HepG2 (cell line): ENCODE measurements at regions not wholly inside any gene's neighbourhood (a gene's known extent, or its start where the extent isn't known, plus 50 kb on each side); places are given as distances from the start of the nearest gene placed in this dataset.

Experiments
- ATAC-seq: fragments of 200-7000 bp; cut with Tn5 transposase; 3 replicates; pipeline ENCODE4 v1.9.1; 2020; ENCODE audit warnings: mild to moderate bottlenecking, moderate library complexity
- BruUV-seq: library from RNA; stranded (reverse); fragments of 400-500 nt; replicated peaks from 2 replicates; lab custom pipeline; 2021; lab: Mats Ljungman, UMichigan
- CTCF ChIA-PET: fragments of 300-600 bp; formaldehyde crosslinking; extraction: SDS; loops from one replicate; lab custom pipeline; 2021; ENCODE audit warnings: low total read pairs, inconsistent platforms, low intra/inter-chr PET ratio; lab: Yijun Ruan, JAX
- POLR2A ChIA-PET: fragments of 350-600 bp; sonication (Branson Sonifier 250); formaldehyde crosslinking; loops from one replicate; lab custom pipeline; 2020; ENCODE audit warnings: antibody characterized with exemption, inconsistent platforms; lab: Yijun Ruan, JAX
- DNase-seq: peaks from one replicate; pipeline ENCODE4 v3.0.0-alpha.2; 2015; ENCODE audit warnings: low spot score
- FAIRE-seq: peaks from 3 replicates; lab custom pipeline; 2011; peaks lifted over from hg19 to GRCh38; lab: Jason Lieb, UNC
- H2AFZ ChIP-seq: one replicate; pipeline ENCODE4 v1.6.1; 2011; ENCODE audit warnings: low read length, inconsistent platforms
- H3K27ac ChIP-seq: fragments of 300-600 bp; 3 replicates; pipeline ENCODE4 v1.8.0; 2011; ENCODE audit warnings: mixed run types, mild to moderate bottlenecking, mixed read lengths, low read length, inconsistent platforms; ENCODE audit not compliant: insufficient read depth; ENCODE audit errors: extremely low read length
- H3K27me3 ChIP-seq, 2 experiments: fragments of 200-600 bp in 1 of 2; 2 replicates in 1 of 2; 3 replicates in 1 of 2; pipeline versions ENCODE4 v1.6.0 to v1.8.0; 2011; ENCODE audit warnings: low read length in 2 of 2, mild to moderate bottlenecking in 2 of 2, moderate library complexity in 2 of 2, inconsistent platforms in 1 of 2; ENCODE audit not compliant: insufficient read depth in 2 of 2, control insufficient read depth in 1 of 2
- H3K36me3 ChIP-seq, 2 experiments: fragments of 200-600 bp in 1 of 2; replicated peaks in 1 of 2; 2 replicates in 1 of 2; 3 replicates in 1 of 2; pipeline versions ENCODE4 v1.5.1 to v1.8.0; 2011; ENCODE audit warnings: low read length in 2 of 2, inconsistent platforms in 1 of 2; ENCODE audit not compliant: insufficient read depth in 2 of 2, control insufficient read depth in 1 of 2
- H3K4me1 ChIP-seq: 2 replicates; pipeline ENCODE4 v1.5.1; 2012; ENCODE audit warnings: low read length, inconsistent platforms; ENCODE audit not compliant: insufficient read depth
- H3K4me2 ChIP-seq: 2 replicates; pipeline ENCODE4 v1.6.0; 2011; ENCODE audit warnings: low read depth, low read length, inconsistent platforms
- H3K4me3 ChIP-seq, 3 experiments: fragments of 200-600 bp in 1 of 3; sonication (generic), shearing (Covaris generic) in 1 of 3; replicated peaks in 1 of 3; 2 replicates each; pipeline ENCODE4 v1.5.1; 2011 to 2016; ENCODE audit warnings: low read length in 3 of 3, inconsistent platforms in 2 of 3, low read depth in 2 of 3, mild to moderate bottlenecking in 2 of 3, control low read depth in 1 of 3, mixed read lengths in 1 of 3; ENCODE audit not compliant: insufficient read depth in 1 of 3
- H3K79me2 ChIP-seq: one replicate; pipeline ENCODE4 v1.6.1; 2011; ENCODE audit warnings: low read length, inconsistent platforms; ENCODE audit not compliant: insufficient read depth
- H3K9ac ChIP-seq: 2 replicates; pipeline ENCODE4 v1.6.0; 2011; ENCODE audit warnings: mild to moderate bottlenecking, low read depth, low read length, inconsistent platforms; ENCODE audit not compliant: insufficient read depth
- H3K9me3 ChIP-seq: 2 replicates; pipeline ENCODE4 v1.5.1; 2012; ENCODE audit warnings: mild to moderate bottlenecking, low read length
- H4K20me1 ChIP-seq: 2 replicates; pipeline ENCODE4 v1.6.0; 2011; ENCODE audit warnings: inconsistent platforms, mild to moderate bottlenecking, low read length, moderate library complexity; ENCODE audit not compliant: insufficient read depth
- ADNP ChIP-seq: sonication (generic); formaldehyde crosslinking; IDR thresholded peaks from 2 replicates; pipeline ENCODE4 v1.4.0; 2020; ENCODE audit warnings: missing genetic modification reagents
- ARNT2 ChIP-seq: sonication (generic); formaldehyde crosslinking; IDR thresholded peaks from 2 replicates; pipeline ENCODE4 v1.8.0; 2022; ENCODE audit warnings: mild to moderate bottlenecking, low read depth, missing genetic modification reagents, moderate library complexity
- ATF6 ChIP-seq: sonication (generic); formaldehyde crosslinking; conservative IDR thresholded peaks from 2 replicates; pipeline ENCODE4 v1.4.0; 2020; ENCODE audit warnings: missing genetic modification reagents
- FLYWCH1 ChIP-seq: sonication (generic); formaldehyde crosslinking; IDR thresholded peaks from 2 replicates; pipeline ENCODE4 v1.8.1; 2023; ENCODE audit warnings: mild to moderate bottlenecking, missing genetic modification reagents
- FOXC1 ChIP-seq: sonication (generic); formaldehyde crosslinking; IDR thresholded peaks from 2 replicates; pipeline ENCODE4 v1.8.0; 2022; ENCODE audit warnings: mild to moderate bottlenecking, missing genetic modification reagents, borderline replicate concordance
- HNRNPL ChIP-seq: fragments of 200-400 bp; formaldehyde crosslinking; IDR thresholded peaks from 2 replicates; pipeline ENCODE4 v1.6.1; 2017; ENCODE audit warnings: mild to moderate bottlenecking, low read depth, low read length
- MTF2 ChIP-seq: sonication (generic); formaldehyde crosslinking; IDR thresholded peaks from 2 replicates; pipeline ENCODE4 v1.5.0; 2020; ENCODE audit warnings: missing genetic modification reagents, borderline replicate concordance
- NONO ChIP-seq, 2 experiments: fragments of 450-650 bp in 1 of 2; sonication (generic) in 1 of 2; formaldehyde crosslinking in 1 of 2; IDR thresholded peaks in 1 of 2; conservative IDR thresholded peaks in 1 of 2; 2 replicates each; pipeline versions ENCODE4 v1.6.1 to v1.8.0; 2017 to 2022; ENCODE audit warnings: mild to moderate bottlenecking in 1 of 2, missing genetic modification reagents in 1 of 2, moderate library complexity in 1 of 2
- PCBP2 ChIP-seq: fragments of 200-400 bp; formaldehyde crosslinking; optimal IDR thresholded peaks from 2 replicates; pipeline ENCODE3; 2018; ENCODE audit warnings: low read length, low read depth; ENCODE audit not compliant: poor library complexity, severe bottlenecking
- PHB2 ChIP-seq: fragments of 450-650 bp; IDR thresholded peaks from 2 replicates; pipeline ENCODE4 v1.6.1; 2018; ENCODE audit not compliant: partially characterized antibody
- PRPF4 ChIP-seq: fragments of 200-400 bp; formaldehyde crosslinking; IDR thresholded peaks from 2 replicates; pipeline ENCODE4 v1.6.1; 2016; ENCODE audit warnings: low read length, low read depth; ENCODE audit not compliant: poor library complexity, severe bottlenecking
- ZFP62 ChIP-seq: sonication (generic); formaldehyde crosslinking; IDR thresholded peaks from 2 replicates; pipeline ENCODE4 v1.4.0; 2020; ENCODE audit warnings: missing genetic modification reagents
- ZNF24 ChIP-seq: fragments of 450-650 bp; IDR thresholded peaks from 2 replicates; pipeline ENCODE4 v1.6.1; 2017; ENCODE audit warnings: antibody characterized with exemption, mild to moderate bottlenecking
- ZNF292 ChIP-seq: sonication (generic); formaldehyde crosslinking; IDR thresholded peaks from 2 replicates; pipeline ENCODE4 v1.8.1; 2022; ENCODE audit warnings: mild to moderate bottlenecking, low read depth, missing genetic modification reagents, borderline replicate concordance
- ZNF30 ChIP-seq: sonication (generic); formaldehyde crosslinking; IDR thresholded peaks from 2 replicates; pipeline ENCODE4 v1.5.0; 2020; ENCODE audit warnings: mild to moderate bottlenecking, missing genetic modification reagents
- ZNF556 ChIP-seq: sonication (generic); formaldehyde crosslinking; IDR thresholded peaks from 2 replicates; pipeline ENCODE4 v1.4.0; 2020; ENCODE audit warnings: mild to moderate bottlenecking, missing genetic modification reagents, borderline replicate concordance
- ZXDC ChIP-seq: sonication (generic); formaldehyde crosslinking; IDR thresholded peaks from 2 replicates; pipeline ENCODE4 v1.5.0; 2020; ENCODE audit warnings: mild to moderate bottlenecking, missing genetic modification reagents
- WGBS: methylation state at CpG from one replicate; pipeline ENCODE4 v1.1.6; 2017; ENCODE audit warnings: low lambda C conversion rate; 5-methylcytosine and 5-hydroxymethylcytosine counted together
- in situ Hi-C: cut with HindIII; loops from 2 replicates; pipeline ENCODE4 v1.10.0; 2017; ENCODE audit warnings: low pct_unique_long_range_greater_than_20kb; ENCODE audit not compliant: extremely low pct_ligation_motif_present
- intact Hi-C: fragments of 100-400 bp; cut with micrococcal nuclease; formaldehyde crosslinking; loops from one replicate; pipeline ENCODE4 v1.10.0; 2022; ENCODE audit not compliant: unreplicated experiment
- TF ChIP-seq, protein P1 (sequence below): sonication (generic); formaldehyde crosslinking; IDR thresholded peaks from 2 replicates; pipeline ENCODE4 v1.8.1; 2023; ENCODE audit warnings: mild to moderate bottlenecking, moderate library complexity, missing genetic modification reagents
- TF ChIP-seq, protein P2 (sequence below): sonication (generic); formaldehyde crosslinking; IDR thresholded peaks from 2 replicates; pipeline ENCODE4 v1.5.1; 2020; ENCODE audit warnings: missing genetic modification reagents, mild to moderate bottlenecking, borderline replicate concordance

DNA sequence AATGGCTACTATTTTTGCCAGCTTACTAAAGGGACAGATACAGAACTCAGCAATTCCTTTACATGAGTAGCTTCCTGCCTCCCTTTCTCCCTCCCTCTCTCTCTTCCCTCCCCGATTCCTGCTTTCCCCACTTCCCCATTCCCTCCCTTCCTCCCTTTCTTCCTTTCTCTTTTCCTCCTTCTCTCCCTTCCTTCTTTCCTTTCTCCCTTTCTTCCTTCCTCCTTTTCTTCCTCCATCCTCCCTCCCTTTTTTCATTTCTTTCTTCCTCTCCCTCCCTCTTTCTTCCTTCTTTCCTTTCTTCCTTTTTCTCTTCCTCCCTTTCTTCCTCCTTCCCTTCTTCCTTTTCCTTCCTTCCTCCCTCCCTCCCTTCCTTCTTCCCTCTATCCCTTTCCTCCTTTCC, 178.1 kb downstream of the RNF144B start:
- FAIRE-seq (no peak), DNase-seq (no peak), ATAC-seq (no peak)
- no peaks in the 10 kb centered on the region for H4K20me1 ChIP-seq
- H3K9ac ChIP-seq = no peak overlapping the region
- H3K79me2 ChIP-seq = no peaks in the 10 kb centered on the region
- BruUV-seq = no TSS peak
- H3K27ac ChIP-seq = no peak overlapping the region
- no peaks in the 10 kb centered on the region for H3K4me1 ChIP-seq
- no peaks in the 10 kb centered on the region for H3K9me3 ChIP-seq
- ChIA-PET POLR2A (no interaction called here), CTCF (no interaction called here)
- H3K27me3 ChIP-seq = 0 out of 5 replicates have a peak, but pooled peaks cover 0 to 3% of the 10 kb centered on the region in 2 experiments
- H3K36me3 ChIP-seq = no peaks in the 10 kb centered on the region
- intact Hi-C loops (no loop called here), in situ Hi-C loops (no loop called here)
- WGBS = 4% methylated on average over 1 of the region's 1 CpG
- H3K4me2 ChIP-seq = no peak overlapping the region
- H2AFZ ChIP-seq = no peak overlapping the region
- no peak overlapping the region for H3K4me3 ChIP-seq
- TF ChIP-seq, protein P1, sequence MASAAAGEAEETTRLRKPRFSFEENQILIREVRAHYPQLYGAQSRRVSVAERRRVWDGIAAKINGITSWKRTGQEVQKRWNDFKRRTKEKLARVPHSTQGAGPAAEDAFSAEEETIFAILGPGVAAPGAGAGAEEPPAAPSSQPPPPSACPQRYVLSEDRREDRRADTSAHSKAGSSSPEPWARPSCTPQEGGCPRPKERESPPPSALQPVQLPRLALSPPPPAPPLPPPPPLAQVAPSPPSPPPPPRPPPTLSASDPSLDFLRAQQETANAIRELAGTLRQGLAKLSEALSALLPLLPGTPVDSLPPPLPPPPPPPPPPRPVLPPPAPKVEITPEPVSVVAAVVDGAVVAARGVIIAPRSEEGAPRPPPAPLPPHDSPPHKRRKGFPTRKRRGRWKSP = no peak
- TF ChIP-seq NONO (IDR thresholded peaks at IDR 0.05) (0 out of 2 replicates have a peak, but pooled peaks have one; percentile 29), NONO (CRISPR knock-in tag; conservative IDR thresholded peaks at IDR 0.05) (no peak), ATF6 (no peak), ZNF24 (no peak), ADNP (CRISPR knock-in tag) (no peak), FOXC1 (CRISPR knock-in tag) (no peak), ZNF292 (no peak), HNRNPL (no peak), PCBP2 (peak; percentile 48), MTF2 (CRISPR knock-in tag) (no peak), ARNT2 (CRISPR knock-in tag) (no peak), ZNF30 (CRISPR knock-in tag) (no peak), PRPF4 (no peak), ZNF556 (CRISPR knock-in tag) (no peak), ZFP62 (CRISPR knock-in tag) (no peak), FLYWCH1 (CRISPR knock-in tag) (no peak), ZXDC (CRISPR knock-in tag) (no peak), PHB2 (peak; percentile 70)
- TF ChIP-seq, protein P2, sequence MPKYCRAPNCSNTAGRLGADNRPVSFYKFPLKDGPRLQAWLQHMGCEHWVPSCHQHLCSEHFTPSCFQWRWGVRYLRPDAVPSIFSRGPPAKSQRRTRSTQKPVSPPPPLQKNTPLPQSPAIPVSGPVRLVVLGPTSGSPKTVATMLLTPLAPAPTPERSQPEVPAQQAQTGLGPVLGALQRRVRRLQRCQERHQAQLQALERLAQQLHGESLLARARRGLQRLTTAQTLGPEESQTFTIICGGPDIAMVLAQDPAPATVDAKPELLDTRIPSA = no peak
